GM20000 (cell line): ENCODE measurements at regions not wholly inside any gene's neighbourhood (a gene's known extent, or its start where the extent isn't known, plus 50 kb on each side); places are given as distances from the start of the nearest gene placed in this dataset.

Source experiments
- DNase-seq: peaks from one replicate; pipeline ENCODE4 v3.0.0; 2012; ENCODE audit warnings: low spot score
- CTCF ChIP-seq: IDR thresholded peaks from 2 replicates; pipeline ENCODE4 v1.5.1; 2012; ENCODE audit warnings: mild to moderate bottlenecking, control low read depth; ENCODE audit errors: extremely low read depth, missing control alignments

- no peak for TF ChIP-seq CTCF
- DNase-seq: no peak
These were observed 739.7 kb upstream of the ANKRD30A start for GRCh38 chr10:36385693-36386092.

- no peak for DNase-seq
- no peak for TF ChIP-seq CTCF
These were observed 741.3 kb upstream of the FZD8 start for GRCh38 chr10:36383349-36383748.

- no peak for DNase-seq
- no peak for TF ChIP-seq CTCF
These were observed 739.7 kb upstream of the FZD8 start for GRCh38 chr10:36381748-36382147.

- TF ChIP-seq CTCF: no peak
- no peak for DNase-seq
These were observed 738.4 kb upstream of the FZD8 start for GRCh38 chr10:36380538-36380937.

- DNase-seq: no peak
- TF ChIP-seq CTCF: no peak
These were observed 733.0 kb upstream of the FZD8 start for GRCh38 chr10:36375107-36375506.

- TF ChIP-seq CTCF: no peak
- DNase-seq: no peak
These were observed 731.5 kb upstream of the FZD8 start for GRCh38 chr10:36373424-36374096.

GRCh38 chr10:36367362-36367761, 725.3 kb upstream of the FZD8 start:
- TF ChIP-seq CTCF: no peak
- no peak for DNase-seq
